NCI-H526 treated with DMSO at 0.1 percent for 48 hours (cell line): ENCODE measurements at regions not wholly inside any gene's neighbourhood (a gene's known extent, or its start where the extent isn't known, plus 50 kb on each side); places are given as distances from the start of the nearest gene placed in this dataset.

Experiments used
- DNase-seq: peaks from one replicate; lab custom pipeline; 2025; lab: John Stamatoyannopoulos, UW

GRCh38 chr12:114253976-114254778, 151.8 kb downstream of the TBX5 start:
- no peak for DNase-seq

- no peak for DNase-seq
These were observed 157.4 kb downstream of the TBX5 start for GRCh38 chr12:114248527-114248926.

GRCh38 chr12:114245555-114245954, 160.4 kb downstream of the TBX5 start:
- no peak for DNase-seq

- no peak for DNase-seq
These were observed 163.9 kb downstream of the TBX5 start for GRCh38 chr12:114241973-114242434.

- DNase-seq: no peak
These were observed 165.7 kb downstream of the TBX5 start for GRCh38 chr12:114240288-114240687.

- DNase-seq: no peak
These were observed 167.1 kb downstream of the TBX5 start for GRCh38 chr12:114238808-114239207.

GRCh38 chr12:114237230-114237629, 168.7 kb downstream of the TBX5 start:
- no peak for DNase-seq

GRCh38 chr12:114232187-114232586, 173.8 kb downstream of the TBX5 start:
- no peak for DNase-seq

GRCh38 chr12:114229150-114229549, 176.8 kb downstream of the TBX5 start:
- no peak for DNase-seq

- no peak for DNase-seq
These were observed 179.6 kb downstream of the TBX5 start for GRCh38 chr12:114226241-114226928.

GRCh38 chr12:114221957-114222630, 183.8 kb downstream of the TBX5 start:
- DNase-seq: no peak

- no peak for DNase-seq
These were observed 184.7 kb downstream of the TBX5 start for GRCh38 chr12:114221136-114221833.

- no peak for DNase-seq
These were observed 185.6 kb downstream of the TBX5 start for GRCh38 chr12:114220311-114220710.

- no peak for DNase-seq
These were observed 187.8 kb downstream of the TBX5 start for GRCh38 chr12:114218136-114218535.

GRCh38 chr12:114215746-114216145, 190.2 kb downstream of the TBX5 start:
- no peak for DNase-seq

- no peak for DNase-seq
These were observed 192.8 kb downstream of the TBX5 start for GRCh38 chr12:114213055-114213581.

- DNase-seq: no peak
These were observed 196.1 kb downstream of the TBX5 start for GRCh38 chr12:114209861-114210260.

GRCh38 chr12:114206525-114206924, 199.4 kb downstream of the TBX5 start:
- DNase-seq: no peak

GRCh38 chr12:114201794-114202193, 204.2 kb downstream of the TBX5 start:
- DNase-seq: no peak

GRCh38 chr12:114194956-114195355, 211.0 kb downstream of the TBX5 start:
- DNase-seq: no peak

GRCh38 chr12:114194066-114194465, 211.9 kb downstream of the TBX5 start:
- no peak for DNase-seq

GRCh38 chr12:114193474-114193873, 212.5 kb downstream of the TBX5 start:
- DNase-seq: no peak
